GM23338 (cell line): ENCODE measurements at regions not wholly inside any gene's neighbourhood (a gene's known extent, or its start where the extent isn't known, plus 50 kb on each side); places are given as distances from the start of the nearest gene placed in this dataset.

Source experiments
- ATAC-seq: fragments of 200-7000 bp; cut with Tn5 transposase; 3 replicates; pipeline ENCODE4 v1.9.1; 2020
- DNase-seq: peaks from one replicate; pipeline ENCODE4 v3.0.0-alpha.2; 2015; ENCODE audit warnings: low spot score
- H2AFZ ChIP-seq: fragments of 200-600 bp; sonication (generic); 2 replicates; pipeline ENCODE4 v1.8.0; 2016; ENCODE audit warnings: antibody characterized with exemption, mild to moderate bottlenecking, moderate library complexity
- H3F3A ChIP-seq: fragments of 200-600 bp; sonication (generic); replicated peaks from 2 replicates; pipeline ENCODE4 v1.8.0; 2017; ENCODE audit warnings: antibody characterized with exemption, mixed run types, low read depth
- H3K27ac ChIP-seq: fragments of 200-600 bp; sonication (generic); 2 replicates; pipeline ENCODE4 v1.6.1; 2016; ENCODE audit warnings: low read depth
- H3K27me3 ChIP-seq: fragments of 200-600 bp; sonication (generic); 2 replicates; pipeline ENCODE4 v1.8.0; 2016; ENCODE audit warnings: mild to moderate bottlenecking, mixed run types, moderate library complexity; ENCODE audit not compliant: insufficient read depth
- H3K36me3 ChIP-seq: fragments of 200-600 bp; sonication (generic); 2 replicates; pipeline ENCODE4 v1.8.0; 2016; ENCODE audit warnings: mild to moderate bottlenecking; ENCODE audit not compliant: insufficient read depth
- H3K4me1 ChIP-seq: fragments of 200-600 bp; sonication (generic); 2 replicates; pipeline ENCODE4 v1.8.0; 2016; ENCODE audit warnings: mild to moderate bottlenecking, moderate library complexity; ENCODE audit not compliant: insufficient read depth
- H3K4me2 ChIP-seq: fragments of 200-600 bp; sonication (generic); 2 replicates; pipeline ENCODE4 v1.7.1; 2017; ENCODE audit warnings: mixed run types
- H3K4me3 ChIP-seq: fragments of 200-600 bp; sonication (generic); 2 replicates; pipeline ENCODE4 v1.6.1; 2016; ENCODE audit warnings: mixed run types
- H3K79me2 ChIP-seq: fragments of 200-600 bp; sonication (generic); replicated peaks from 2 replicates; pipeline ENCODE4 v1.8.0; 2017; ENCODE audit warnings: mild to moderate bottlenecking; ENCODE audit not compliant: insufficient read depth
- H3K9me2 ChIP-seq: fragments of 200-600 bp; sonication (generic); 2 replicates; pipeline ENCODE4 v1.8.0; 2017; ENCODE audit not compliant: insufficient read depth
- H4K20me1 ChIP-seq: fragments of 200-600 bp; sonication (generic); replicated peaks from 2 replicates; pipeline ENCODE4 v1.8.0; 2017; ENCODE audit warnings: mild to moderate bottlenecking; ENCODE audit not compliant: insufficient read depth
- H3K27ac Mint-ChIP-seq: 2 replicates; pipeline ENCODE4 v1.8.0; 2020; ENCODE audit warnings: inconsistent platforms, mild to moderate bottlenecking, moderate library complexity, mixed read lengths
- H3K27me3 Mint-ChIP-seq: 3 replicates; pipeline ENCODE4 v1.8.0; 2022; ENCODE audit warnings: low read depth, mild to moderate bottlenecking, moderate library complexity, mixed read lengths, inconsistent platforms; ENCODE audit not compliant: insufficient read depth, poor library complexity
- H3K36me3 Mint-ChIP-seq: 3 replicates; pipeline ENCODE4 v1.8.0; 2021; ENCODE audit warnings: low read depth, mild to moderate bottlenecking, inconsistent platforms, moderate library complexity, mixed read lengths
- H3K4me1 Mint-ChIP-seq: 3 replicates; pipeline ENCODE4 v1.8.0; 2020; ENCODE audit warnings: mild to moderate bottlenecking, inconsistent platforms, mixed read lengths
- H3K4me3 Mint-ChIP-seq: 3 replicates; pipeline ENCODE4 v1.8.0; 2021; ENCODE audit warnings: moderate library complexity, mild to moderate bottlenecking, inconsistent platforms, mixed read lengths
- H3K9me3 Mint-ChIP-seq: 3 replicates; pipeline ENCODE4 v1.8.0; 2020; ENCODE audit warnings: moderate library complexity, mild to moderate bottlenecking, inconsistent platforms, mixed read lengths
- CREB1 ChIP-seq: fragments of 250-450 bp; sonication (Bioruptor Pico); IDR thresholded peaks from 2 replicates; pipeline ENCODE4 v1.5.0; 2020; ENCODE audit warnings: low read depth, mild to moderate bottlenecking, moderate library complexity
- CTCF ChIP-seq, 2 experiments: fragments of 200-600 bp in 1 of 2; sonication (generic) in 1 of 2; conservative IDR thresholded peaks; 2 replicates each; pipeline versions ENCODE4 v1.5.1 to v1.6.1; 2016 to 2017; ENCODE audit warnings: antibody characterized with exemption in 2 of 2, low read depth in 2 of 2, mild to moderate bottlenecking in 2 of 2, moderate library complexity in 1 of 2
- ETS1 ChIP-seq: IDR thresholded peaks from 2 replicates; pipeline ENCODE4 v1.6.1; 2016; ENCODE audit warnings: antibody characterized with exemption
- EZH2 ChIP-seq: fragments of 200-600 bp; sonication (generic); IDR thresholded peaks from one replicate; pipeline ENCODE4 v1.8.0; 2017; ENCODE audit warnings: antibody characterized with exemption, mild to moderate bottlenecking, low read depth; ENCODE audit not compliant: unreplicated experiment
- JUNB ChIP-seq: IDR thresholded peaks from one replicate; pipeline ENCODE4 v1.6.1; 2016; ENCODE audit warnings: antibody characterized with exemption; ENCODE audit not compliant: unreplicated experiment
- NANOG ChIP-seq: IDR thresholded peaks from 2 replicates; pipeline ENCODE4 v1.6.1; 2016; ENCODE audit warnings: antibody characterized with exemption, borderline replicate concordance
- REST ChIP-seq: IDR thresholded peaks from one replicate; pipeline ENCODE4 v1.6.1; 2018; ENCODE audit warnings: antibody characterized with exemption; ENCODE audit not compliant: unreplicated experiment
- ZNF114 ChIP-seq: fragments of 250-450 bp; sonication (Bioruptor Pico); IDR thresholded peaks from 2 replicates; pipeline ENCODE4 v1.5.0; 2020; ENCODE audit warnings: mild to moderate bottlenecking, moderate library complexity
- TF ChIP-seq, protein P1 (sequence below): fragments of 250-450 bp; sonication (Bioruptor Pico); IDR thresholded peaks from 2 replicates; pipeline ENCODE4 v1.5.0; 2020; ENCODE audit warnings: mild to moderate bottlenecking, moderate library complexity

DNA sequence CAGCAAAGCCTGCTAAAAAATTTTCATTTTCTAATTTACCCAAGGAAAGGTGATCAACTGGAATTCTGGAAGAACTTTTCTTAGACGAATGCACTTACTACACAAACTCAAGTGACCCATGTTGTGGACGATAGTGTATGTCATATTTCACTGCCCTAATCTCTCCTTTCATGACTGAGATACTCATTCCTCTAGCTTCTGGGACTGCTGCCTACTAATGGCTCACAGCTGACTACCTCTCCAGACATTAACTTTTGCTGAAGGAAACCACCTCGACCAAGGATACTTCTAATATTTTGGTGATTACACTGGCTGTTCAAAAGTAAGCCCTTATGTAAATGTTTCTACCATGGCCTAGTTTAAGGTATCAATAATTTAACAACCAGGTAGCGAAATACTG lies 959.9 kb upstream of the GHITM start:
- Histone ChIP-seq H3K36me3 (no peaks in the 10 kb centered on the region), H3K4me3 (no peak overlapping the region), H3K4me2 (no peak overlapping the region), H3K27me3 (no peaks in the 10 kb centered on the region), H3K9me2 (0 out of 2 replicates have a peak, but pooled peaks cover 9% of the 10 kb centered on the region), H3K4me1 (no peaks in the 10 kb centered on the region), H3K79me2 (no peaks in the 10 kb centered on the region), H3F3A (no peaks in the 10 kb centered on the region), H3K27ac (no peak overlapping the region), H2AFZ (no peak overlapping the region), H4K20me1 (no peaks in the 10 kb centered on the region)
- Mint-ChIP-seq H3K4me3 (no peak overlapping the region), H3K27me3 (peaks cover 3% of the 10 kb centered on the region), H3K36me3 (no peaks in the 10 kb centered on the region; the same call in 2 of the 3 replicates), H3K4me1 (peaks cover 4% of the 10 kb centered on the region; the same call in 2 of the 3 replicates), H3K27ac (no peak overlapping the region), H3K9me3 (peaks cover 5% of the 10 kb centered on the region; the same call in 1 of the 3 replicates)
- DNase-seq (no peak), ATAC-seq (no peak)
- TF ChIP-seq EZH2: no peak
- TF ChIP-seq REST: no peak

- Histone ChIP-seq H3K27ac (no peak overlapping the region), H4K20me1 (no peaks in the 10 kb centered on the region), H3K4me3 (no peak overlapping the region), H3K9me2 (0 out of 2 replicates have a peak, but pooled peaks cover 9% of the 10 kb centered on the region), H2AFZ (no peak overlapping the region), H3F3A (no peaks in the 10 kb centered on the region), H3K36me3 (no peaks in the 10 kb centered on the region), H3K79me2 (no peaks in the 10 kb centered on the region), H3K4me1 (no peaks in the 10 kb centered on the region), H3K27me3 (no peaks in the 10 kb centered on the region), H3K4me2 (no peak overlapping the region)
- H3K36me3 Mint-ChIP-seq: peaks cover 5% of the 10 kb centered on the region; the same call in 2 of the 3 replicates
- peaks cover 4% of the 10 kb centered on the region; the same call in 2 of the 3 replicates for H3K4me1 Mint-ChIP-seq
- no peaks in the 10 kb centered on the region for H3K27me3 Mint-ChIP-seq
- no peak overlapping the region for H3K4me3 Mint-ChIP-seq
- no peak overlapping the region for H3K27ac Mint-ChIP-seq
- ATAC-seq (no peak), DNase-seq (no peak)
- H3K9me3 Mint-ChIP-seq: peaks cover 15% of the 10 kb centered on the region; the same call in 2 of the 3 replicates
- TF ChIP-seq ETS1: no peak
- no peak for TF ChIP-seq CTCF (conservative IDR thresholded peaks at IDR 0.05; ENCODE audit: low read depth in 2 of 2)
- no peak for TF ChIP-seq NANOG
- no peak for TF ChIP-seq JUNB
- no peak for TF ChIP-seq CREB1 (CRISPR knock-in tag)
- no peak for TF ChIP-seq ZNF114
- TF ChIP-seq, protein P1, sequence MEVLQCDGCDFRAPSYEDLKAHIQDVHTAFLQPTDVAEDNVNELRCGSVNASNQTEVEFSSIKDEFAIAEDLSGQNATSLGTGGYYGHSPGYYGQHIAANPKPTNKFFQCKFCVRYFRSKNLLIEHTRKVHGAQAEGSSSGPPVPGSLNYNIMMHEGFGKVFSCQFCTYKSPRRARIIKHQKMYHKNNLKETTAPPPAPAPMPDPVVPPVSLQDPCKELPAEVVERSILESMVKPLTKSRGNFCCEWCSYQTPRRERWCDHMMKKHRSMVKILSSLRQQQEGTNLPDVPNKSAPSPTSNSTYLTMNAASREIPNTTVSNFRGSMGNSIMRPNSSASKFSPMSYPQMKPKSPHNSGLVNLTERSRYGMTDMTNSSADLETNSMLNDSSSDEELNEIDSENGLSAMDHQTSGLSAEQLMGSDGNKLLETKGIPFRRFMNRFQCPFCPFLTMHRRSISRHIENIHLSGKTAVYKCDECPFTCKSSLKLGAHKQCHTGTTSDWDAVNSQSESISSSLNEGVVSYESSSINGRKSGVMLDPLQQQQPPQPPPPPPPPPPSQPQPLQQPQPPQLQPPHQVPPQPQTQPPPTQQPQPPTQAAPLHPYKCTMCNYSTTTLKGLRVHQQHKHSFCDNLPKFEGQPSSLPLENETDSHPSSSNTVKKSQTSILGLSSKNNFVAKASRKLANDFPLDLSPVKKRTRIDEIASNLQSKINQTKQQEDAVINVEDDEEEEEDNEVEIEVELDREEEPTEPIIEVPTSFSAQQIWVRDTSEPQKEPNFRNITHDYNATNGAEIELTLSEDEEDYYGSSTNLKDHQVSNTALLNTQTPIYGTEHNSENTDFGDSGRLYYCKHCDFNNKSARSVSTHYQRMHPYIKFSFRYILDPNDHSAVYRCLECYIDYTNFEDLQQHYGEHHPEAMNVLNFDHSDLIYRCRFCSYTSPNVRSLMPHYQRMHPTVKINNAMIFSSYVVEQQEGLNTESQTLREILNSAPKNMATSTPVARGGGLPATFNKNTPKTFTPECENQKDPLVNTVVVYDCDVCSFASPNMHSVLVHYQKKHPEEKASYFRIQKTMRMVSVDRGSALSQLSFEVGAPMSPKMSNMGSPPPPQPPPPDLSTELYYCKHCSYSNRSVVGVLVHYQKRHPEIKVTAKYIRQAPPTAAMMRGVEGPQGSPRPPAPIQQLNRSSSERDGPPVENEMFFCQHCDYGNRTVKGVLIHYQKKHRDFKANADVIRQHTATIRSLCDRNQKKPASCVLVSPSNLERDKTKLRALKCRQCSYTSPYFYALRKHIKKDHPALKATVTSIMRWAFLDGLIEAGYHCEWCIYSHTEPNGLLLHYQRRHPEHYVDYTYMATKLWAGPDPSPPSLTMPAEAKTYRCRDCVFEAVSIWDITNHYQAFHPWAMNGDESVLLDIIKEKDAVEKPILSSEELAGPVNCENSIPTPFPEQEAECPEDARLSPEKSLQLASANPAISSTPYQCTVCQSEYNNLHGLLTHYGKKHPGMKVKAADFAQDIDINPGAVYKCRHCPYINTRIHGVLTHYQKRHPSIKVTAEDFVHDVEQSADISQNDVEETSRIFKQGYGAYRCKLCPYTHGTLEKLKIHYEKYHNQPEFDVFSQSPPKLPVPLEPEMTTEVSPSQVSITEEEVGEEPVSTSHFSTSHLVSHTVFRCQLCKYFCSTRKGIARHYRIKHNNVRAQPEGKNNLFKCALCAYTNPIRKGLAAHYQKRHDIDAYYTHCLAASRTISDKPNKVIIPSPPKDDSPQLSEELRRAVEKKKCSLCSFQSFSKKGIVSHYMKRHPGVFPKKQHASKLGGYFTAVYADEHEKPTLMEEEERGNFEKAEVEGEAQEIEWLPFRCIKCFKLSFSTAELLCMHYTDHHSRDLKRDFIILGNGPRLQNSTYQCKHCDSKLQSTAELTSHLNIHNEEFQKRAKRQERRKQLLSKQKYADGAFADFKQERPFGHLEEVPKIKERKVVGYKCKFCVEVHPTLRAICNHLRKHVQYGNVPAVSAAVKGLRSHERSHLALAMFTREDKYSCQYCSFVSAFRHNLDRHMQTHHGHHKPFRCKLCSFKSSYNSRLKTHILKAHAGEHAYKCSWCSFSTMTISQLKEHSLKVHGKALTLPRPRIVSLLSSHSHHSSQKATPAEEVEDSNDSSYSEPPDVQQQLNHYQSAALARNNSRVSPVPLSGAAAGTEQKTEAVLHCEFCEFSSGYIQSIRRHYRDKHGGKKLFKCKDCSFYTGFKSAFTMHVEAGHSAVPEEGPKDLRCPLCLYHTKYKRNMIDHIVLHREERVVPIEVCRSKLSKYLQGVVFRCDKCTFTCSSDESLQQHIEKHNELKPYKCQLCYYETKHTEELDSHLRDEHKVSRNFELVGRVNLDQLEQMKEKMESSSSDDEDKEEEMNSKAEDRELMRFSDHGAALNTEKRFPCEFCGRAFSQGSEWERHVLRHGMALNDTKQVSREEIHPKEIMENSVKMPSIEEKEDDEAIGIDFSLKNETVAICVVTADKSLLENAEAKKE (CRISPR knock-in tag): no peak
- TF ChIP-seq EZH2: no peak
Measured at GRCh38 chr10:83182076-83182475, 957.2 kb upstream of the GHITM start.
